GM18499 (cell line): ENCODE measurements at regions not wholly inside any gene's neighbourhood (a gene's known extent, or its start where the extent isn't known, plus 50 kb on each side); places are given as distances from the start of the nearest gene placed in this dataset.
"Not testable (repeated sequence)": the region's sequence is repeated elsewhere in the genome, so short reads cannot be mapped to it uniquely, and the experiment has no call there.

Experiments
- ATAC-seq: cut with Tn5 transposase; IDR thresholded peaks from one replicate; pipeline ENCODE4 v1.9.1; 2021; ENCODE audit warnings: moderate number of reproducible peaks; ENCODE audit not compliant: insufficient read depth, unreplicated experiment

DNA sequence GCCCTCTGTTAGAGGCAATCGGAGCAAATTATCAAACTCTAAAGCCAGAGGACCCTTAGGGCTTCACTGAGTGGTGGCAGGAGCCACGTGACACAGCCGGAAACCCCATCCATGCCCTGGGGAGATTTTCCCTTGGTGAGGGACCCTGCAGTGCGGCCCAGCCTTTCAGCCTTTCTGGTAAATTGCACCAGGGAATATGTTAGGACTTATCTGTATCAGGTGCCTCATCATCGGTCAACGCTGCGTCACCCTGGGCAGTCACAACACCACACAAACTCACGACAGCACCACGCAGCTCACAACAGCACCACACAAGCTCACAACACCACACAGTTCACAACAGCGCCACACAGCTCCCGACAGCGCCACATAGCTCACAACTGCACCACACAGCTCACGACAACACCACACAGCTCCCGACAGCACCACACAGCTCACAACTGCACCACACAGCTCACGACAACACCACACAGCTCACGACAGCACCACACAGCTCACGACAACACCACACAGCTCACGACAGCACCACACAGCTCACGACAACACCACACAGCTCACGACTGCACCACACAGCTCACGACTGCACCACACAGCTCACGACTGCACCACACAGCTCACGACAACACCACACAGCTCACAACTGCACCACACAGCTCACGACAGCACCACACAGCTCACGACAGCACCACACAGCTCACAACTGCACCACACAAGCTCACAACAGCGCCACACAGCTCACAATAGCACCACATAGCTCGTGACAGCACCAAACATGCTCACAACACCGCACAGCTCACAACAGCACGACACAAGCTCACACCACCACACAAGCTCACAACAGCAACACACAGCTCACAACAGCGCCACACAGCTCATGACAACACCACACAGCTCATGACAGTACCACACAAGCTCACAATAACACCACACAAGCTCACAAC is 199.0 kb downstream of the DLL1 start:
- no peak for ATAC-seq

DNA sequence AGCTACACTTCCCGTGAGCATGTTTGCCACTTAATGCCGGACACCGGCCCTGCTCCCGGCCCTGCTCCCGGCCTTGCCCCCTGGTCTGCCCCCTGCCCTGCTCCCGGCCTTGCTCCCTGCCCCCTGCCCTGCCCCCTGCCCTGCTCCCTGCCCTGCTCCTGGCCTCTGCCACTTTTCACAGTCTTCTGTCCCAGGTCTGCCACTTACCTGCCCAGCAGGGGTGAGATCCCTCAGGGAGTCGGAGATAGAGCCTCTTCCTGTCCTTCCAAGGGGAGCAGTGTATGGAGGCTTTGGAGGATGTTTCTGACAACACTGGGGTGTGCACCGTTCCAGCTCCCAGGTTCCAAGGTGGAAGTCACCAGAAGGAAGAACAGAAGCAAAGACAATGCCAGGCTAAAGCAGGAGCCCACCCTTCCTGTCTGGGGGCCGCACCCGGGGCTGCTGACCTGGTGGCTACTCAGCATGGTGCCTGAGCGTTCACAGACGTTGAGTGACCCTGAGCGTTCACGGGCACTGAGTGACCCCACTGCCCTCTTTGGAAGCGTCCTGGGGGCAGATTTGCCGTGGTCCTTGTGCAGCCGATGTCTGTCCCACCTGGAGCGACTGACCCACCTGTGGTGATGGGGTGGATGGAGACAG is 199.8 kb downstream of the DLL1 start:
- no peak for ATAC-seq

DNA sequence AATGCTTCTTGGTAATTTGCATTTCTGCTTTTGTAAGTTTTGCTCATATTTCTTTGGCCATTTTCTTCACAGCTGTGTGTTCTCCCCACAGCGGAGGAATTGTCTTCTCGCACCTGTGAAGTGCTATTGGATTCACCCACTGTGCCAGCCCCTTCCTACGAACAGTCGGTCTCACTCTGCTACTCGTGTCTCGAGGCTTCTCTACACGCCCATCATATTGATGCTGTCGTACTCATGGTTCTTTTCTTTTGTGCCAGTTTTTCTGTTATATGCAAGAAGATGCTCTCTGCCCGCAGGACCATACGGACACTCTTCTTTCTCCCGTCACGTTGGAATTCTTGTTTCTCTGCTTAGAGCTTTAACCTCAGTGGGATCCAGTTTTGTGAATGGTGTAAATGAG is 200.3 kb downstream of the DLL1 start:
- ATAC-seq = no peak

DNA sequence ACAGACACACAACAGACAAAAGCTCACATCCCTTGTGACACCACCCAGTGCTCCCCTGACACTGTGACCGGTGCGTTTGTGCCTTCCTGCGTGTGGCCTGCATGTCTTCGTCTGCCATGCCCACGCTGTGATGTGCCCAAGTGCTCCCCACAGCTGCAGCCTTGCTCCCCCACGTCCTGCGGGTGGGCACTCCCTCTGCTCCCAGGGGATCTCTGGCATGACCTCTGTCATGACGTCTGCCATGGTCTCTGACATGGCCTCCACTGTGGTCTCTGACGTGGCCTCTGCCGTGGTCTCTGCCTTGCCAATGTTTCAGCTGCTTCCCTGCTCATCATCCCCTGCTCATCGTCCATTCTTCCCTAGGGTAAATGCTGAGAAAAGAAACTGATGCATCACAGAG is 200.9 kb downstream of the DLL1 start:
- no peak for ATAC-seq

DNA sequence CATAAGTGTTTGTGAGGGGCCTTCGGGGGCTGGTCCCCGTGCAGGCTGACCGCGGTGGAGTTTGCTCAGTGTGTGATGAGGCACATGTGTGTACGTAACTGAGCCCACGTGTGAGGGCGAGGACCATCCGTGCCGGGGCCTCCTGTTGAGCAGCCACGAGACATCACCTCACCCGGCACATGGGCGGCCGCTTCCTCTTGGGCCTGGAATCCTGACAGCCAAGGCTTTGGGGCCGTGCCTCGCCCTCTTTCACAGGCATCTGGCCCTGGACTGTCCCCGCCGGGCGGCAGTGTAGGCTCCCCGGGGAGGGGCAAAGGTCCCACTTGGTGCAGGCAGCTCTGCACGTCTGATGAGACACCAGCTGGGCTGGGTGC is 202.3 kb downstream of the DLL1 start:
- no peak for ATAC-seq

DNA sequence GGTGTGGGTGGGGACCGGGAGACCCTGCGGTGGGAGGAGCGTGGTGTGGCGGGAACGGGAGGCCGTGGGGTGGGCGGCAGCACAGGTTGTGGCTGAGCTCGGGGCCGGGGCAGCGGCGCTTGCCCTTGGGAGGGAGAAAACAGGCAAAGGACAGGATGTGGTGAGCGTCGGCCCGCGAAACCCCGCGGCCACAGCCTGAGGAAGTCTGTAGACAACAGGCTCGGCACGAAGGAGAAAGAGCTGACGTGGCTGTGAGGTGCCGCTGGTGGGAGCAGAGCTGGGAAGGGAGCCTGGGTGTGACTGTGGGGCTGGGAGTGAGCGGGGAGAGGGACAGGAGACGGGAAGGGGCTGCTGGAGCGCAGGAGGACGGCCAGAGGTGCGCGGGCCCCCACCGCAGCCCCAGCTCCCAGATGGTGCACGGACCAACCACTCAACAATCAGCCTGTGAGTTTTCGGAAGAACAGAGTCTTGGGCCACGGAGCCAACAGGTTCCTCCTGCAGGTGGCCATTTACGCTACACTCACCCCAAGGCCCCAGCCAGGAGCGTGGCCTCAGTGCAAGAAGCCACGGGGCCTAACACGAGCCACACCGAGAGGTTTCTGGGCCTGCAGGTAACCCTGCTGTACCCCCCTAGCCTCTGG is 202.8 kb downstream of the DLL1 start:
- no peak for ATAC-seq

DNA sequence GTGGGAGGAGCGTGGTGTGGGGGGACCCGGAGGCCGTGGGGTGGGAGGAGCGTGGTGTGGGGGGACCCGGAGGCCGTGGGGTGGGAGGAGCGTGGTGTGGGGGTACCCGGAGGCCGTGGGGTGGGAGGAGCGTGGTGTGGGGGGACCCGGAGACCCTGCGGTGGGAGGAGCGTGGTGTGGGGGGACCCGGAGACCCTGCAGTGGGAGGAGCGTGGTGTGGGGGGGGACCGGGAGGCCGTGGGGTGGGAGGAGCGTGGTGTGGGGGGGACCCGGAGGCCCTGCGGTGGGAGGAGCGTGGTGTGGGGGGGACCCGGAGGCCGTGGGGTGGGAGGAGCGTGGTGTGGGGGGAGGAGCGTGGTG is 203.5 kb downstream of the DLL1 start:
- ATAC-seq = not testable (repeated sequence)

DNA sequence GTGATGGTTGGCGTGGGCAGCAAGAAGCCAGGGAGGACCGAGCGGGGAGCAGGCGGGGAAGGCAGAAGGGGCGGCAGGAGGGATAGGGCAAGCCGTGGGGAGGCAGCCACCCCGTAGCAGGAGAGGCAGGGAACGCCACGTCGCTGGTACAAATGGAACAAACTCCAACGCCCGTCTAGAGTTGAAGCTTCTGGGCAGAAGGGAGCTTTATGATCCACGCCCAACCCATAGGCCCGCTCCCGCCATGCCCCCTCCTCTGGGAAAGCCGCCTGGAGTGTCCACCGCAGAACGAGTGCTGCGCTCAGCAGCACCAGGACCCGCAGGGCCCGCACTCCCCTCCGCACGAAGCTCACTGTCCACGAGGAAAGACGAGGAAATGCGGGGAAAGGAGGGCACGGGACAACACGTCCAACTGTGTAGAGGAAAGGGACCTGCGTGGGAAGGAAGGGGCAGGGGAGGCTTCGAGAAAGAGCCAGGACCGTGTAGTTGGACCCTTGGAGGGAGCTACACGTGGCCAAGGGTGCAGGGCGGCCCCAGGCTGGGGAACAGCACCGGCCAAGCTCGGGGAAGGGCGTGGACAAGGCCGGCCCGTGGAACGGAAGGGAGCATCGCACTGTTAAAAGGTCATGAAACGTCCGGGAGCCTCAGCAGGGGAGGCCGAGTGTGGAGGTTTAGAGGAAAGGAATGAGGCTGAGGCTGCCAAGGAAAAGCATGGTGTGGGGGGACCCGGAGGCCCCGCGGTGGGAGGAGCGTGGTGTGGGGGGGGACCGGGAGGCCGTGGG is 204.0 kb downstream of the DLL1 start:
- no peak for ATAC-seq

DNA sequence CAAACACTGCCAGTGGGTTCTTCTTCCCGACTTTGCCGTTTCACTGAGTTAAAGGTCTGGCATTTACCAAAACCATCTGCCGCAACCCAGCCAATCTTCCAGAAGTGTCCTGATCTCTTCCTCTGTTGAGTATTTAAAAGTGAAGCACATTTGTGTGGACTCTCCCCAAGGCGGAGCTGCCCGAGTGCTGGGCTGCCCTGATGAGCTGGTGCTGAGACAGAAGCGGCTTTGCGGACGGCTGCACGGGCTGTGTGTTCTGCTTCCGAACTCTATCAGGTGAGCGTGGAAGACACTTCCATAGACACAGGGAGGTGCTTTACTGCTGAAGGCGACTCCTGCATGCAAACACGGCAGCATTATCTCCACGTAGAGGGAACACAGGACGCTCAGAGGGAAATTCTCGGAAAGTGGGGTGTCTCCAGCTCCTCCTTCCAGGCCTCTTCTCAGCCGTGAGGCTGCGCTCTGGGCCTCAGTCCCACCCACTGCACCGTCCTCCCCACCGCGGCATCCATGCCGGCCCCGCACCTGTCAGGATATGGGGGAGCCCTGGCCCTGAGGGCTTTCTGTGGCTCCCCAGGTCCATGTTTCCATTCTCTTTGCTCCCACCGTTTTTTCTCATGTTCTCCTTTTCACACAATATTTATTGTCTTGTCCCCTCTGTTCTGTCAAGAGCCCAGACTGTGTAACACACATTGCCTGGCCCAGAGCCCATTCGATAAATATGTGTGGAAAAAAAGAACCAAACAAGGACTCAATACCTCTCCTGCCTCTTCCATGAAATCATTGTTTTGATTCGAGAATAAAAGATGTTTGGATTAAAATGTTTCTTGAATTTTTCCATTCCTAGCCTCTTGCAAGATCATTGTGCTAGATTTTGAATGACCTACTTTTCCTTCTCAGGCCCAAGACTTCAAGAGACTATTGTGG is 205.1 kb downstream of the DLL1 start:
- no peak for ATAC-seq

DNA sequence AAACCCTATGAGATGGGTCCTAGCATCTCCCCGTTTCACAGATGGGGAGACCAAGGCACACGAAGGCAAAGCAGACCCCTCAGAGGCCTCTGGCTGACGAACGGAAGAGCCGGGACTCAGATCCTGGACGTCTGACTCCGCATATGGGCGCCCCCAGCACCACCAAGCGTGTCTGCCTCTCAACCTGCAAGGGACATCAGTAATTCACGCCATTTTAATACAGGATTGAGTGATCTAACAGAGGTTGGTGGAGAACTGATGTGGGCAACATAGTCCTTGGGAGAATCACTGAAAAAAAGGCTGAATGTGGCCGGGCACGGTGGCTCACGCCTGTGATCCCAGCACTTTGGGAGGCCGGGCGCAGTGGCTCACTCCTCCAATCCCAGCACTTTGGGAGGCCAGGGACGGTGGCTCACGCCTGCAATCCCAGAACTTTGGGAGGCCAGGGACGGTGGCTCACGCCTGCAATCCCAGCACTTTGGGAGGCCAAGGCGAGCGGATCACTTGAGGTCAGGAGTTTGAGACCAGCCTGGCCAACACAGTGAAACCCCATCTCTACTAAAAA is 206.6 kb downstream of the DLL1 start:
- no peak for ATAC-seq

DNA sequence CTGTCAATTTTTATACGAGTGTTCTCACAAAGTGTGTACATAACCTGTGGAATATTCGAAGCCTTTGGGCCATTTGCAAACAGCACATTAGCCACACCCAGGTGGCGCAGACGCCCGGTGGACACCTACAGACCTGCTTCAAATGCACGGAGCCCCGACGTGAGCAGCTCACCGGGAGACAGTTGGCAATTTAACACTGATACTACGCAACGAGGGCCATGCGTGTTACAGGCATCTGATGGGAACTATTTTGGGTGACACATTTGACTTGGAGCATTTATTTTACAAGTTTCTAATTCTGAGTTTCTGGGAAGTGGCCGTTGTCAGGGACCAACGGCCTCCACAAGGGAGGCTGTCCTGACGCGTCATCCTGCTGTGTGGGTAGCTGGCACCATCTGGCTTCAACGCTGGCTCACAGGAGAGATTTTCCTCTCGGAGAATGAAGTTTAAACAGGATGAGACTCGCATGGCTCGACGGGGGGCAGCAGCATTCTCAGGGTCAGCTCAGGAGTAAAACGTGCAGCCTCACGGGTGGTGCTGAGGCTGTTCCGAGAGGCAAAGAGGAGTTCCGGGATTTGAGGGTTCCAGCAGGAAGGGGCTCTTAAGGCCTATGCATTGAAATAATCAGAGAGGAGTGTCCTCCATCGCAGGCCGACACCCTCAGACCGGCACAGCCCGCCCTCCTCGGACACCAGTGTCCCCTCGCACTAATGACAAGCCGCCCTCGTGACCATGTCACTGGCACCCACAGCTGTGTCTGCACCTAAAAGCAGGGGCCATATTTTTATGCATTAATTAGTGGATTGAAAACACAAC is 207.4 kb downstream of the DLL1 start:
- no peak for ATAC-seq

DNA sequence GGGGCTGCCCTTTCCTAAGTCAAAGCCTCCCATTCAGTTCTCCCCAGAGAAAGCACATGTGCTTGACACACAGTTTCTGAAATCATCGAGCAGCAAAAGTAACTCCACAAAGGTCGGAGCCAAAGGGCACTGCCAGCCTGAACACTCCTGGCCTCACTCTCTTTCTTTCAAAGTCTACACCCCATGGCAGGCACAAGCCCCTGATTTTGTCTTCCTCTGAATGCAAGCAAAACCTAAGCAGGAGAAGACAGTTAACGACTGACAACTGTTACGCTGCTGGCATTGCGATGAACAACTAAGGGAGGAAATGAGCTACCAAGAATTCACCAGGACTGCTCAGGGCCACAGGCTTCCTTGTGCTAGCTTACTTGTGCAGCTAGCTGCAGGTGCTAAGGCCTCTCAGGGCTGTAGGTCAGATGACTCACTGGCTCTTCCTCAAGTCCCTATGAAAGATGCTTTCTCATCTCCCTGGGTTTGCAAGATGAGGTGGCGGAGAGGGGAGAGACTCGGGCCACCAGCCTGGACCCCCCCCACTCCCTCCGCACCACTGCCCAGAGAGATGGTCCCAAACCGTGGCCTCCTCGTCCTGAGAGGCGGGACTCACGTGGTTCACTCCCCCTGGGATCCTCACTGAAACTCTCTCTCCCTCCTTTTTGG is 208.2 kb downstream of the DLL1 start:
- ATAC-seq = no peak

DNA sequence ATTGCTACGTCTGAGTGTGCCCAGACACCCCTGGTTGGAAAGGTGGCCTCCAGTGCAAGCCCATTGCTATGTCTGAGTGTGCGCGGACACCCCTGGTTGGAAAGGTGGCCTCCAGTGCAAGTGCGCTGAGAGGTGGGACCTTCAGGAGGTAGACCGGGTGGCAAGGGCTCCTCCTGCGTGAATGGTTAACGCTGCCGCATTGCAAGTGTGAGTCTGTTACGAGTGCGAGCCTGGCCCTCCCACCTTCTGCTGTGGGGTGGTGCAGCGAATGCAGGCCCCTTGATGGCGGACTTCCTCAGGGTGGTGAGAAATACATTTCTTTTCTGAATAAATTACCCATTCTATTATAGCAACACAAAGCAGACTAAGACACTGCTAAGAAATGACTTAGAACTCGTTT is 208.8 kb downstream of the DLL1 start:
- ATAC-seq = no peak

DNA sequence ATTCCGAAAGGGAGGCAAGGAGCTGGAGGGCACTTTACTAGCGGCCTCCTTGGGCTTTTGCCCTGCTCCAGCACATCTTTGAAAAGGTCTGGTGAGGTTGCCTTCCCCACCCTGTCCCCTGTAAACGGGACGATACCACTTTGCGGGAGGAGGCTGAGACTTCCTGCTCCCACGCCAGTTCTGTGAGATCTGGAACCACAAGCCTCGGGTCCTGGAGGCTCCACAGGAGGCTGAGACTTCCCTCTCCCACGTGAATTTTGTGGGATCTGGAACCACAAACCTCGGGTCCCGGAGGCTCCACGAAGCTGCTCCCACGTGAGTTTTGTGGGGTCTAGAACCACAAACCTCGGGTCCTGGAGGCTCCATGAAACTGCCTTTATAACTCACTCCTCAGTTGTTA is 209.3 kb downstream of the DLL1 start:
- no peak for ATAC-seq

DNA sequence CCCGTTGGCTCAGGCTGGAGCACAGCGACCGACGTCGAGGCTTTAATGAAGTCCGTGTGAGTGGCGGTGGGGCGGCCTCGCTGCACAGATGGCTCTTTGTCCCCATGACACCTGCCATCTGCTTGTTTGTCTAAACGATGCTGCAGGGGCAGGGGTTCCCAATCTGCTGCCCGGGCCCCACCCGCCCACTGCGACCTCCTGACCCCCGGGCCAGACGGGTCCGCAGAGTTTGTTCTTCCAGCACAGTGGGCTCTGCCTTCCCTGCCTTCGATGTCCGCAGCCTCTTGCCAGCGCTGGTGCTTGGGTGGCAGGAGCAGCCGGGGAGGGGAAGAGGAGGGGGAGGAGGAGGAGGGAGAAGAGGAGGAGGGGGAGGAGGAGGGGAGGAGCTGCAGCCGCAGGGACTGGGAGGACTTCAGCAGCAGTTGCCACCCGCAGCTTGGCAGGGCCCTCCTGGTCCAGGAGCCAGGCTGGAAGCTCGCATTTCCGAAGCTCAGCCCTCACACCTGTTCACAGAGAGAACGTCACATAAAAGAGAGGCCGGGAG is 210.0 kb downstream of the DLL1 start:
- no peak for ATAC-seq

DNA sequence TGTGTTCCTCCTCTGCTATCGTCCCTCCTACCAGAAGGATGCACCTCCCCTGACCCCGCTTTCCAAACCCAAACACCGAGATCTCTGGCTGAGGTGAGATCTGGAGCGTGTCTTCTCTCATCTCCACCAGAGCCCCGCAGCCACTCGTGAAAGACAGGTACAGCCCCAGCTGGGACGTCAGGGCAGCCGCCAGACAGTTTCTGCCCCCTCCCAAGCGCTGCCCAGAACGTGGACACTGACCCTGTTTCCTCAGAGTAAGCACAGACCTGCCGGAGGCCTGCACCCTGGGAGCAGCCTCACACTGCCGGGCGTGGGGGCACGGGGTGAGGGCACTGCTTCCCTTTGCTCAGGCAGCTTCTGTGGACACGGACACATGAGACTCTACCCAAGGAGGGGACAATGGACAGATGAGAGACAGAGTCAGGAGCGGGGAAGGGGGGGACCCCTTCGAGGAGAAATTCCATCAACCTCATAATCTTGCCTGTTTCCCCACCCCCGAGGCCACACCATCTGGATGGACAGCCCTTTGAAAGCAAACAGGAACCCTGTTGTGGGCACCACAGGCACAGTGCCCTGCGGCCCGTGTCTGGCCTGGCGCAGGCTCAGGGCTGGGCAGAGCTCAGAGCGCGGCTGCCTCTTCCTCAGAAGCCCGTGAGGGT is 210.6 kb downstream of the DLL1 start:
- no peak for ATAC-seq

DNA sequence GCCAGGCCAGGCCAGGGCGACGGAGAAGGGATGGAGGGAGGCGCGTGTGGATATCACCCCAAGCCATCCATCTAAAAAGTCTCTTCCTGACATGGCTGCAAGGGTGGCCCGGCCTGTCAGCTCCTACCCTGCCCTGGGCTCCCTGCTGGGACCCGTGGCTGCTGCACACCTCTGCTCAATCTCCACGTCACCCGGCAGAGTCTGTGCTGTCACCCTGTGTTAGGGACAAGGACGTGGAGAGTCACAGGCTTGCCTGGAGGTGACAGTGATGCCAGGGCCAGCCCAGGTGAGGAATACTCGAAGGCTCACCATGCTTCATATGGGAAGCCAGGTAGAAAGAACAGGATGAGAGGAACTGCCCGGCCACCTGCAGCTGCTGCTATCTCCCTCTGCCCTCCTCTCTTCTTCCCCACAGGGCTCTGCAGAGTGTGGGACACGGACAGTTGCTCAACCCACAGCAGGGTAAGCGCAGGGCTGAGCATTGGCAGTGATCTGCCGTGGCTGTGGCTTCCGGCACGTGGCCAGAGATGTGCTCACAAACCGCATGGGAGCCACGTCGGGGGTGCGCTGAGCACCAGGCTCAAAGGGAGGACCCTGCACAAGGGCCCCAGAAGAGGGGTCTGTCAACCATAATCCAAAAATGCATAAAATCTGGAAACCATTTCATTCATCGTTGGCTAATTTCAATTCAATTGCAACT is 214.3 kb downstream of the DLL1 start:
- no peak for ATAC-seq
